Esophagus muscularis mucosa (tissue), 4 donors: ENCODE measurements at regions not wholly inside any gene's neighbourhood (a gene's known extent, or its start where the extent isn't known, plus 50 kb on each side); places are given as distances from the start of the nearest gene placed in this dataset.

ENCODE experiments used
- EP300 ChIP-seq: sonication (generic); formaldehyde crosslinking; IDR thresholded peaks from one replicate; pipeline ENCODE4 v1.6.1; 2017; ENCODE audit warnings: antibody characterized with exemption
- POLR2A ChIP-seq: fragments of 450-650 bp; IDR thresholded peaks from one replicate; pipeline ENCODE4 v1.6.1; 2017; ENCODE audit warnings: antibody characterized with exemption, moderate library complexity, mild to moderate bottlenecking, low read depth
- POLR2AphosphoS5 ChIP-seq, 2 donors: sonication (generic); formaldehyde crosslinking; IDR thresholded peaks; one replicate each; pipeline ENCODE4 v1.6.1; 2017; ENCODE audit warnings: antibody characterized with exemption in 2 of 2
- TF ChIP-seq, protein P1 (sequence below), 3 experiments: fragments of 200-600 bp in 2 of 3; fragments of 450-650 bp in 1 of 3; sonication (generic) in 2 of 3; IDR thresholded peaks; one replicate each; pipeline ENCODE4 v1.5.1; 2017 to 2019; ENCODE audit warnings: antibody characterized with exemption in 3 of 3, mild to moderate bottlenecking in 2 of 3, moderate library complexity in 1 of 3

DNA sequence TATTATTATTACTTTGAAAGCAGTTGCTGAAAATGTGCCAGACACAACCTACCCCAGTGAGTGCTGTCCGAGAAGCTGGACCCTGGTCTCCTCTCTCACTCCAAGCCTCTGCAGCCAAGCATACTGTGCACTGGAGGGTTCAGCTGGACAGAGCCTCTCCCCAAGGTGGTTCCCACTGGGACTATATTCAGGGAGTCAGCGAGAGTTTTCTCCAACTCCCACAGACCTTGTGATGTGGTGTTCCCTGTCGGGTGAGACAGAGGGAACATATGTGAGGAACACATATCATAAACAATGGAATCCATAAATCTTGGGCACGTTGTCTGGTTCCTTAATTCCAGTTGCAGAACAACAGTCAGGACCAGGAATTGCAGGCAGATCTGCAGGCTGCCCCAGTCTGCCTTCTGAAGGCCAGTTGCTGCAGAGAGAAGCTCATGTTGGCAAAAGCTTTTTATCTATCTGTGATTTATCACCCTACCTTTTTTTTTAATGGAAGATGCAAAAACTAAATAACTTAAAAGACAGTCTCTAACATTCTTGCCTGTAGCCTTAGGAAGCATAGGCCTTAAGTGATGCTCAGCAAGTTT lies 619.8 kb upstream of the TBX3 start:
- TF ChIP-seq, protein P1, sequence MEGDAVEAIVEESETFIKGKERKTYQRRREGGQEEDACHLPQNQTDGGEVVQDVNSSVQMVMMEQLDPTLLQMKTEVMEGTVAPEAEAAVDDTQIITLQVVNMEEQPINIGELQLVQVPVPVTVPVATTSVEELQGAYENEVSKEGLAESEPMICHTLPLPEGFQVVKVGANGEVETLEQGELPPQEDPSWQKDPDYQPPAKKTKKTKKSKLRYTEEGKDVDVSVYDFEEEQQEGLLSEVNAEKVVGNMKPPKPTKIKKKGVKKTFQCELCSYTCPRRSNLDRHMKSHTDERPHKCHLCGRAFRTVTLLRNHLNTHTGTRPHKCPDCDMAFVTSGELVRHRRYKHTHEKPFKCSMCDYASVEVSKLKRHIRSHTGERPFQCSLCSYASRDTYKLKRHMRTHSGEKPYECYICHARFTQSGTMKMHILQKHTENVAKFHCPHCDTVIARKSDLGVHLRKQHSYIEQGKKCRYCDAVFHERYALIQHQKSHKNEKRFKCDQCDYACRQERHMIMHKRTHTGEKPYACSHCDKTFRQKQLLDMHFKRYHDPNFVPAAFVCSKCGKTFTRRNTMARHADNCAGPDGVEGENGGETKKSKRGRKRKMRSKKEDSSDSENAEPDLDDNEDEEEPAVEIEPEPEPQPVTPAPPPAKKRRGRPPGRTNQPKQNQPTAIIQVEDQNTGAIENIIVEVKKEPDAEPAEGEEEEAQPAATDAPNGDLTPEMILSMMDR (IDR thresholded peaks at IDR 0.05) = no peak
- no peak for TF ChIP-seq POLR2AphosphoS5 (IDR thresholded peaks at IDR 0.05)
- no peak for TF ChIP-seq POLR2A
- no peak for TF ChIP-seq EP300
